GM21717 (cell line): ENCODE measurements at regions not wholly inside any gene's neighbourhood (a gene's known extent, or its start where the extent isn't known, plus 50 kb on each side); places are given as distances from the start of the nearest gene placed in this dataset.

Source experiments
- ATAC-seq: cut with Tn5 transposase; IDR thresholded peaks from one replicate; pipeline ENCODE4 v1.9.1; 2021; ENCODE audit warnings: mild to moderate bottlenecking, moderate library complexity; ENCODE audit not compliant: unreplicated experiment

- no peak for ATAC-seq
These were observed 204.7 kb upstream of the GABRA2 start for GRCh38 chr4:46594661-46595060.

- no peak for ATAC-seq
These were observed 196.6 kb upstream of the GABRA2 start for GRCh38 chr4:46586566-46586965.

- no peak for ATAC-seq
These were observed 191.7 kb upstream of the GABRA2 start for GRCh38 chr4:46581677-46582076.

GRCh38 chr4:46554760-46555465, 165.0 kb upstream of the GABRA2 start:
- ATAC-seq, result no peak

GRCh38 chr4:46550471-46550870, 160.5 kb upstream of the GABRA2 start:
- ATAC-seq, result peak; percentile 94

GRCh38 chr4:46549125-46549524, 159.2 kb upstream of the GABRA2 start:
- ATAC-seq, result no peak

GRCh38 chr4:46524751-46525150, 134.8 kb upstream of the GABRA2 start:
- ATAC-seq, result no peak

GRCh38 chr4:46520361-46520760, 130.4 kb upstream of the GABRA2 start:
- ATAC-seq, result no peak

GRCh38 chr4:46515940-46516339, 126.0 kb upstream of the GABRA2 start:
- no peak for ATAC-seq

- no peak for ATAC-seq
These were observed 118.3 kb upstream of the GABRA2 start for GRCh38 chr4:46508216-46508615.

GRCh38 chr4:46506876-46507275, 116.9 kb upstream of the GABRA2 start:
- ATAC-seq, result no peak

GRCh38 chr4:46505131-46505530, 115.2 kb upstream of the GABRA2 start:
- no peak for ATAC-seq

- ATAC-seq, result no peak
These were observed 113.8 kb upstream of the GABRA2 start for GRCh38 chr4:46503739-46504138.

GRCh38 chr4:46492394-46492793, 102.5 kb upstream of the GABRA2 start:
- ATAC-seq, result no peak

- ATAC-seq, result no peak
These were observed 101.5 kb upstream of the GABRA2 start for GRCh38 chr4:46491455-46491854.

GRCh38 chr4:46484881-46485280, 95.0 kb upstream of the GABRA2 start:
- ATAC-seq, result no peak

GRCh38 chr4:46462733-46463132, 72.8 kb upstream of the GABRA2 start:
- no peak for ATAC-seq

GRCh38 chr4:46459308-46459707, 69.4 kb upstream of the GABRA2 start:
- no peak for ATAC-seq

- no peak for ATAC-seq
These were observed 60.6 kb upstream of the GABRA2 start for GRCh38 chr4:46450556-46450955.

- ATAC-seq, result no peak
These were observed 55.9 kb upstream of the GABRA2 start for GRCh38 chr4:46445710-46446314.

GRCh38 chr4:46444318-46445000, 54.5 kb upstream of the GABRA2 start:
- ATAC-seq, result no peak

- ATAC-seq, result no peak
These were observed 53.0 kb upstream of the GABRA2 start for GRCh38 chr4:46442963-46443362.
